GM19438 (cell line): ENCODE measurements at regions not wholly inside any gene's neighbourhood (a gene's known extent, or its start where the extent isn't known, plus 50 kb on each side); places are given as distances from the start of the nearest gene placed in this dataset.

Experiments used
- ATAC-seq: cut with Tn5 transposase; IDR thresholded peaks from one replicate; pipeline ENCODE4 v1.9.1; 2021; ENCODE audit warnings: low read depth; ENCODE audit not compliant: unreplicated experiment

GRCh38 chr5:167530548-167530947, 760.9 kb upstream of the WWC1 start:
- no peak for ATAC-seq

- ATAC-seq, result no peak
These were observed 757.3 kb upstream of the WWC1 start for GRCh38 chr5:167533814-167534795.

- no peak for ATAC-seq
These were observed 751.7 kb upstream of the WWC1 start for GRCh38 chr5:167539747-167540146.

GRCh38 chr5:167546270-167546669, 745.2 kb upstream of the WWC1 start:
- no peak for ATAC-seq

- no peak for ATAC-seq
These were observed 739.1 kb upstream of the WWC1 start for GRCh38 chr5:167552356-167552755.

- no peak for ATAC-seq
These were observed 737.9 kb upstream of the WWC1 start for GRCh38 chr5:167553511-167553910.

- no peak for ATAC-seq
These were observed 736.7 kb upstream of the WWC1 start for GRCh38 chr5:167554564-167555290.

- ATAC-seq, result no peak
These were observed 735.8 kb upstream of the WWC1 start for GRCh38 chr5:167555565-167556166.

GRCh38 chr5:167557359-167557758, 734.1 kb upstream of the WWC1 start:
- no peak for ATAC-seq

GRCh38 chr5:167561796-167562195, 729.6 kb upstream of the WWC1 start:
- no peak for ATAC-seq

GRCh38 chr5:167564275-167564674, 727.2 kb upstream of the WWC1 start:
- ATAC-seq, result no peak

- no peak for ATAC-seq
These were observed 726.1 kb upstream of the WWC1 start for GRCh38 chr5:167565189-167565954.

- ATAC-seq, result no peak
These were observed 721.0 kb upstream of the WWC1 start for GRCh38 chr5:167570431-167570830.

GRCh38 chr5:167571824-167572223, 719.6 kb upstream of the WWC1 start:
- ATAC-seq, result no peak

- ATAC-seq, result no peak
These were observed 717.9 kb upstream of the WWC1 start for GRCh38 chr5:167573370-167574127.

GRCh38 chr5:167574464-167574863, 717.0 kb upstream of the WWC1 start:
- no peak for ATAC-seq

- no peak for ATAC-seq
These were observed 716.1 kb upstream of the WWC1 start for GRCh38 chr5:167575330-167575729.

- ATAC-seq, result no peak
These were observed 715.3 kb upstream of the WWC1 start for GRCh38 chr5:167576126-167576525.

GRCh38 chr5:167576897-167577296, 714.5 kb upstream of the WWC1 start:
- no peak for ATAC-seq

- ATAC-seq, result no peak
These were observed 713.8 kb upstream of the WWC1 start for GRCh38 chr5:167577616-167578015.
